ENCODE measurements at regions not wholly inside any gene's neighbourhood (a gene's known extent, or its start where the extent isn't known, plus 50 kb on each side); places are given as distances from the start of the nearest gene placed in this dataset.

GRCh38 chr20:24363031-24363430 lies 106.4 kb upstream of the SYNDIG1 start:
- Mint-ChIP-seq H3K27ac (no peak overlapping the region), H3K27me3 (peaks cover under 1% of the 10 kb centered on the region), H3K9me3 (peaks cover 7% of the 10 kb centered on the region), H3K4me3 (no peak overlapping the region), H3K4me1 (no peaks in the 10 kb centered on the region), H3K36me3 (ENCODE audit: low read depth) (no peaks in the 10 kb centered on the region)
- CTCF ChIA-PET, result no interaction called here
- no peak for ATAC-seq (ENCODE audit: low read depth)
- intact Hi-C loops (cut with micrococcal nuclease), result no loop called here
- POLR2A ChIA-PET, result no interaction called here
- no peak for DNase-seq
- no peak for TF ChIP-seq CTCF (IDR thresholded peaks at IDR 0.05)

- intact Hi-C loops (cut with micrococcal nuclease), result no loop called here
- DNase-seq, result no peak
- no peak for TF ChIP-seq CTCF (IDR thresholded peaks at IDR 0.05)
- ChIA-PET POLR2A (no interaction called here), CTCF (no interaction called here)
- no peak for ATAC-seq (ENCODE audit: low read depth)
- peaks cover 7% of the 10 kb centered on the region for H3K9me3 Mint-ChIP-seq
- no peak overlapping the region for H3K4me3 Mint-ChIP-seq
- no peak overlapping the region for H3K27ac Mint-ChIP-seq
- H3K27me3 Mint-ChIP-seq, result peaks cover 2% of the 10 kb centered on the region
- no peaks in the 10 kb centered on the region for H3K4me1 Mint-ChIP-seq
- H3K36me3 Mint-ChIP-seq (ENCODE audit: low read depth), result no peaks in the 10 kb centered on the region
Measured at GRCh38 chr20:24362080-24362479, 107.3 kb upstream of the SYNDIG1 start.

GRCh38 chr20:24361541-24361940 lies 107.9 kb upstream of the SYNDIG1 start:
- CTCF ChIA-PET, result no interaction called here
- H3K4me1 Mint-ChIP-seq, result no peaks in the 10 kb centered on the region
- H3K27me3 Mint-ChIP-seq, result peaks cover 2% of the 10 kb centered on the region
- intact Hi-C loops (cut with micrococcal nuclease), result no loop called here
- peaks cover 7% of the 10 kb centered on the region for H3K9me3 Mint-ChIP-seq
- ATAC-seq (ENCODE audit: low read depth), result no peak
- no peak overlapping the region for H3K4me3 Mint-ChIP-seq
- POLR2A ChIA-PET, result no interaction called here
- no peak for TF ChIP-seq CTCF (IDR thresholded peaks at IDR 0.05)
- no peak overlapping the region for H3K27ac Mint-ChIP-seq
- DNase-seq, result no peak
- no peaks in the 10 kb centered on the region for H3K36me3 Mint-ChIP-seq (ENCODE audit: low read depth)

- ATAC-seq (ENCODE audit: low read depth), result no peak
- Mint-ChIP-seq H3K27me3 (peaks cover 2% of the 10 kb centered on the region), H3K4me3 (no peak overlapping the region), H3K9me3 (peaks cover 7% of the 10 kb centered on the region), H3K27ac (no peak overlapping the region), H3K4me1 (no peaks in the 10 kb centered on the region), H3K36me3 (ENCODE audit: low read depth) (no peaks in the 10 kb centered on the region)
- no peak for TF ChIP-seq CTCF (IDR thresholded peaks at IDR 0.05)
- CTCF ChIA-PET, result no interaction called here
- intact Hi-C loops (cut with micrococcal nuclease), result no loop called here
- no peak for DNase-seq
- POLR2A ChIA-PET, result no interaction called here
Measured at GRCh38 chr20:24360531-24360930, 108.9 kb upstream of the SYNDIG1 start.

- CTCF ChIA-PET, result no interaction called here
- H3K27ac Mint-ChIP-seq, result no peak overlapping the region
- no peaks in the 10 kb centered on the region for H3K36me3 Mint-ChIP-seq (ENCODE audit: low read depth)
Measured at GRCh38 chr20:24359321-24360027, 110.0 kb upstream of the SYNDIG1 start.

More at GRCh38 chr20:24359321-24360027, 110.0 kb upstream of the SYNDIG1 start:
- ATAC-seq (ENCODE audit: low read depth), result no peak
- Mint-ChIP-seq H3K9me3 (peaks cover 7% of the 10 kb centered on the region), H3K4me3 (no peak overlapping the region), H3K4me1 (no peaks in the 10 kb centered on the region), H3K27me3 (peaks cover 2% of the 10 kb centered on the region)
- no peak for DNase-seq
- TF ChIP-seq CTCF (IDR thresholded peaks at IDR 0.05), result no peak
- POLR2A ChIA-PET, result no interaction called here
- intact Hi-C loops (cut with micrococcal nuclease), result no loop called here
